ENCODE measurements at regions not wholly inside any gene's neighbourhood (a gene's known extent, or its start where the extent isn't known, plus 50 kb on each side); places are given as distances from the start of the nearest gene placed in this dataset.

DNA sequence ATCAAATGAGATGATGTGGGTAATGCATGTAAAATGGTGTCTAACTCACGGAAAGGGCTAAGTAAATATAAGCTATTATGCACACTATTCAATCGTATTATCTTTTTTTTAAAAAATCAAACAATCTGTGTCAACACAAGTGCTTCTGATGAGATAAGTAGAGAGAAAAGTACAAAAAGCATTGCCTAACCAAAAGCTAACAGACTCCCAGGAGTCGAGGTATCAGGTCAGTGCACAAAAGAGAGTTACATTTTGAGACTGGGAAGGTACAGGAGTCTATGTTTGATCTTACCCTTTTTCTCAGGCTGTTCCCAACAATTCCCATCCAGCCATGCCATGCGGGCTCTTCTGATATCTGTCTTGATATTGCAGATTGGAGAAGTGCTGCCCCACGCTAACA is 203.3 kb upstream of the ZIC3 start:
- TF ChIP-seq, protein P1, sequence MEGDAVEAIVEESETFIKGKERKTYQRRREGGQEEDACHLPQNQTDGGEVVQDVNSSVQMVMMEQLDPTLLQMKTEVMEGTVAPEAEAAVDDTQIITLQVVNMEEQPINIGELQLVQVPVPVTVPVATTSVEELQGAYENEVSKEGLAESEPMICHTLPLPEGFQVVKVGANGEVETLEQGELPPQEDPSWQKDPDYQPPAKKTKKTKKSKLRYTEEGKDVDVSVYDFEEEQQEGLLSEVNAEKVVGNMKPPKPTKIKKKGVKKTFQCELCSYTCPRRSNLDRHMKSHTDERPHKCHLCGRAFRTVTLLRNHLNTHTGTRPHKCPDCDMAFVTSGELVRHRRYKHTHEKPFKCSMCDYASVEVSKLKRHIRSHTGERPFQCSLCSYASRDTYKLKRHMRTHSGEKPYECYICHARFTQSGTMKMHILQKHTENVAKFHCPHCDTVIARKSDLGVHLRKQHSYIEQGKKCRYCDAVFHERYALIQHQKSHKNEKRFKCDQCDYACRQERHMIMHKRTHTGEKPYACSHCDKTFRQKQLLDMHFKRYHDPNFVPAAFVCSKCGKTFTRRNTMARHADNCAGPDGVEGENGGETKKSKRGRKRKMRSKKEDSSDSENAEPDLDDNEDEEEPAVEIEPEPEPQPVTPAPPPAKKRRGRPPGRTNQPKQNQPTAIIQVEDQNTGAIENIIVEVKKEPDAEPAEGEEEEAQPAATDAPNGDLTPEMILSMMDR (IDR thresholded peaks at IDR 0.05; ENCODE audit: extremely low read depth, low read depth, low read length) = no peak
- no peaks in the 10 kb centered on the region for H3K27me3 ChIP-seq (ENCODE audit: insufficient read depth, low read length)
- no peaks in the 10 kb centered on the region for H3K79me2 ChIP-seq (ENCODE audit: insufficient read depth, low read length)
- H3K4me3 ChIP-seq (ENCODE audit: insufficient read depth, low read length) = no peak overlapping the region
- H3K9me3 ChIP-seq (ENCODE audit: low read depth, low read length) = no peaks in the 10 kb centered on the region
- no peak overlapping the region for H3K27ac ChIP-seq (ENCODE audit: low read depth, low read length)
- no peak for DNase-seq (ENCODE audit: insufficient read length, low spot score, missing footprints)
- H3K4me1 ChIP-seq (ENCODE audit: insufficient read depth, low read length) = no peaks in the 10 kb centered on the region
- H2AFZ ChIP-seq (ENCODE audit: low read length) = no peak overlapping the region
- no peak overlapping the region for H3K4me2 ChIP-seq (ENCODE audit: insufficient read depth, low read length)
- H4K20me1 ChIP-seq (ENCODE audit: insufficient read depth, low read length) = no peaks in the 10 kb centered on the region
- no peaks in the 10 kb centered on the region for H3K36me3 ChIP-seq (ENCODE audit: insufficient read depth, low read length)

DNA sequence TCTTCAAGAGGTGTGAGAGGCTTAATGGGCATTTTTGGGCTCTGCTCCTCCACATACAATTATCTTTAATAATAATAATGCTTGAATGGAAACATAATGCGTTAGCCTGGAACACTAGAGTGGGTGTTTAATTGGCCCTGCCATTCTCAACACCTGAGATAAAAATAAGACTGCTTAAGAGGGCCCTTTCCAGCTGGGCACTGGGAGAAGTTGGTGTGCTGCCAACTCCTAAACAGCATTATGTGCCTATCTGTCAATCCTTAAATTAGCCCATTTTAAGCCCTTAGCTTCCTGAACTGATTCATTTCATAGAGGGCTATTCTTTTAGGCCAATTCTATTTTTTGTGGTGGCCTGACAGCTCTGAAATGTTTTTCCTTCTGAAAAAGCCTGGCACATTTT is 211.1 kb upstream of the ZIC3 start:
- no peak for DNase-seq (ENCODE audit: insufficient read length, low spot score, missing footprints)
- Histone ChIP-seq H3K4me3 (ENCODE audit: insufficient read depth, low read length) (no peak overlapping the region), H3K27me3 (ENCODE audit: insufficient read depth, low read length) (no peaks in the 10 kb centered on the region), H3K4me2 (ENCODE audit: insufficient read depth, low read length) (no peak overlapping the region), H4K20me1 (ENCODE audit: insufficient read depth, low read length) (no peaks in the 10 kb centered on the region), H3K79me2 (ENCODE audit: insufficient read depth, low read length) (no peaks in the 10 kb centered on the region), H3K4me1 (ENCODE audit: insufficient read depth, low read length) (no peaks in the 10 kb centered on the region), H3K36me3 (ENCODE audit: insufficient read depth, low read length) (no peaks in the 10 kb centered on the region), H3K27ac (ENCODE audit: low read depth, low read length) (no peak overlapping the region), H3K9me3 (ENCODE audit: low read depth, low read length) (no peaks in the 10 kb centered on the region), H2AFZ (ENCODE audit: low read length) (no peak overlapping the region)
- TF ChIP-seq, protein P1 (IDR thresholded peaks at IDR 0.05; ENCODE audit: extremely low read depth, low read depth, low read length) = no peak

DNA sequence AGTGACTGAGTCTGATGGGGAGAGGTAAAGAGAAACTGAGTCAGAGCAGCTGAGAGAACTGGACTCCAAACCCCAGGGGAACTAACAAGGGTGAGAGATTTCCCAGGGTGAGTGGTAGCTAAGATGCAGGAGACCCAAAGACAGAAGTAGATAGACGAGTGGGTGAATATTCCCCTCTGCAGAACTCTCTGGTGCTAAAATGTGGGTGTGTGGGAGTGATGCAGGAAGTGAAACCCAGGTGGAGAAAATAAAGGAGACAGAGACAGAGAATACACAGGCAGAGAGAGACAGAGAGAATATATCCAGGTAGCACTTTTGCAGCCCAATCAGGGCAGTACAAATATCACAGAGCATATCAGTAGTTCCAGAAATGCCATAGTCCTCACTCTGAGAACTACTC is 212.5 kb upstream of the ZIC3 start:
- no peaks in the 10 kb centered on the region for H3K4me1 ChIP-seq (ENCODE audit: insufficient read depth, low read length)
- TF ChIP-seq, protein P1 (IDR thresholded peaks at IDR 0.05; ENCODE audit: extremely low read depth, low read depth, low read length) = no peak
- DNase-seq (ENCODE audit: insufficient read length, low spot score, missing footprints) = no peak
- H3K4me2 ChIP-seq (ENCODE audit: insufficient read depth, low read length) = no peak overlapping the region
- H3K27ac ChIP-seq (ENCODE audit: low read depth, low read length) = no peak overlapping the region
- H3K9me3 ChIP-seq (ENCODE audit: low read depth, low read length) = no peaks in the 10 kb centered on the region
- H3K36me3 ChIP-seq (ENCODE audit: insufficient read depth, low read length) = no peaks in the 10 kb centered on the region
- H4K20me1 ChIP-seq (ENCODE audit: insufficient read depth, low read length) = no peaks in the 10 kb centered on the region
- no peaks in the 10 kb centered on the region for H3K27me3 ChIP-seq (ENCODE audit: insufficient read depth, low read length)
- no peak overlapping the region for H3K4me3 ChIP-seq (ENCODE audit: insufficient read depth, low read length)
- H2AFZ ChIP-seq (ENCODE audit: low read length) = no peak overlapping the region
- no peaks in the 10 kb centered on the region for H3K79me2 ChIP-seq (ENCODE audit: insufficient read depth, low read length)

DNA sequence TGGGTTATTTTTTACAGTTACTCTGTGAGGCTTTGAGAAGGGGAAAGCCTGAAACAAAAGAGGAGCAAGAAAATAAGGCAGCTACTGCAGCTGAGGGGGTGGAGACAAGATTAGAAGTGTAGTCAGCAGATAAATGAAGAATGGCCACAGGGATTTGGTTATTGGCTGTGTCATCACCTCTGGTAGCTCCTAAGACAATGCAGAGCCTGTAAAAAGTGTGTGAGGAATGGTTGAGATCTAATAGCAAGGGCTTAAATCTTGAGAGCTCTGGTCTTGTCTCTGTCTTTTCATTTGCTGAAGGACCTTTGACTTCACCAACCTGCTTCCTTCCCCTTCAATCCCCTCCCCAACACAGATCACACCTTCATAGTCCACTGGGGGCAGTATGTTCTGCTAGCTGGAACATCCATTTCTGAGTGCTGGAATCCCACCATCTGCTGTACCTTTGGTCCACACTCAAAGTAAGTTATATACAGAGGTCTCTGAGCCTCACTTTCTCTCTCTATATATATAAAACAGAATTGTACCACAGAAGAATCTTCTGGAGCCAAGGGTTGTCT is 213.7 kb upstream of the ZIC3 start:
- H3K27me3 ChIP-seq (ENCODE audit: insufficient read depth, low read length) = no peaks in the 10 kb centered on the region
- no peaks in the 10 kb centered on the region for H3K36me3 ChIP-seq (ENCODE audit: insufficient read depth, low read length)
- no peak overlapping the region for H3K27ac ChIP-seq (ENCODE audit: low read depth, low read length)
- H3K4me1 ChIP-seq (ENCODE audit: insufficient read depth, low read length) = no peaks in the 10 kb centered on the region
- TF ChIP-seq, protein P1 (IDR thresholded peaks at IDR 0.05; ENCODE audit: extremely low read depth, low read depth, low read length) = no peak
- H4K20me1 ChIP-seq (ENCODE audit: insufficient read depth, low read length) = no peaks in the 10 kb centered on the region
- no peak overlapping the region for H2AFZ ChIP-seq (ENCODE audit: low read length)
- no peak for DNase-seq (ENCODE audit: insufficient read length, low spot score, missing footprints)
- H3K4me3 ChIP-seq (ENCODE audit: insufficient read depth, low read length) = no peak overlapping the region
- H3K4me2 ChIP-seq (ENCODE audit: insufficient read depth, low read length) = no peak overlapping the region
- no peaks in the 10 kb centered on the region for H3K79me2 ChIP-seq (ENCODE audit: insufficient read depth, low read length)
- no peaks in the 10 kb centered on the region for H3K9me3 ChIP-seq (ENCODE audit: low read depth, low read length)

Data from osteoblast (primary cell).